Caki2 (cell line): ENCODE measurements at regions not wholly inside any gene's neighbourhood (a gene's known extent, or its start where the extent isn't known, plus 50 kb on each side); places are given as distances from the start of the nearest gene placed in this dataset.

Source experiments
- DNase-seq: peaks from one replicate; pipeline ENCODE4 v3.0.0-alpha.2; 2015; ENCODE audit warnings: low read depth
- in situ Hi-C: cut with HindIII; loops from 2 replicates; pipeline ENCODE4 v1.10.0; 2016; ENCODE audit warnings: low sequenced_read_pairs, low pct_unique_long_range_greater_than_20kb, mixed read lengths

GRCh38 chr4:36676139-36677050 lies 395.0 kb downstream of the DTHD1 start:
- DNase-seq = no peak
- in situ Hi-C loops = no loop called here

- no peak for DNase-seq
- in situ Hi-C loops = no loop called here
These were observed 395.7 kb downstream of the DTHD1 start for GRCh38 chr4:36677112-36677511.

GRCh38 chr4:36677874-36678273 lies 396.5 kb downstream of the DTHD1 start:
- DNase-seq = no peak
- in situ Hi-C loops = no loop called here

- no peak for DNase-seq
- in situ Hi-C loops = no loop called here
These were observed 406.3 kb downstream of the DTHD1 start for GRCh38 chr4:36687681-36688080.

- in situ Hi-C loops = no loop called here
- no peak for DNase-seq
These were observed 411.2 kb downstream of the DTHD1 start for GRCh38 chr4:36692586-36692985.

- DNase-seq = no peak
- in situ Hi-C loops = no loop called here
These were observed 420.8 kb downstream of the DTHD1 start for GRCh38 chr4:36702245-36702644.

GRCh38 chr4:36704289-36704688 lies 422.9 kb downstream of the DTHD1 start:
- in situ Hi-C loops = no loop called here
- DNase-seq = no peak

GRCh38 chr4:36709991-36710390 lies 428.6 kb downstream of the DTHD1 start:
- in situ Hi-C loops = no loop called here
- DNase-seq = no peak

- no peak for DNase-seq
- in situ Hi-C loops = no loop called here
These were observed 430.6 kb downstream of the DTHD1 start for GRCh38 chr4:36712013-36712412.

- in situ Hi-C loops = no loop called here
- DNase-seq = no peak
These were observed 435.5 kb downstream of the DTHD1 start for GRCh38 chr4:36716874-36717273.

- in situ Hi-C loops = no loop called here
- no peak for DNase-seq
These were observed 438.0 kb downstream of the DTHD1 start for GRCh38 chr4:36719425-36719824.

GRCh38 chr4:36722986-36723385 lies 441.6 kb downstream of the DTHD1 start:
- no peak for DNase-seq
- in situ Hi-C loops = no loop called here

GRCh38 chr4:36734334-36734733 lies 452.9 kb downstream of the DTHD1 start:
- no peak for DNase-seq
- in situ Hi-C loops = no loop called here

- in situ Hi-C loops = no loop called here
- DNase-seq = no peak
These were observed 456.3 kb downstream of the DTHD1 start for GRCh38 chr4:36737691-36738090.

- in situ Hi-C loops = no loop called here
These were observed 459.4 kb downstream of the DTHD1 start for GRCh38 chr4:36740796-36741310.

GRCh38 chr4:36747277-36748129 lies 466.1 kb downstream of the DTHD1 start:
- no peak for DNase-seq
- in situ Hi-C loops = no loop called here

More at GRCh38 chr4:36740796-36741310, 459.4 kb downstream of the DTHD1 start:
- DNase-seq = no peak

- no peak for DNase-seq
- in situ Hi-C loops = no loop called here
These were observed 471.6 kb downstream of the DTHD1 start for GRCh38 chr4:36753048-36753447.

GRCh38 chr4:36757580-36758311 lies 476.3 kb downstream of the DTHD1 start:
- no peak for DNase-seq
- in situ Hi-C loops = no loop called here
